Glomerular endothelial cell (primary cell): ENCODE measurements at regions not wholly inside any gene's neighbourhood (a gene's known extent, or its start where the extent isn't known, plus 50 kb on each side); places are given as distances from the start of the nearest gene placed in this dataset.

Experiments
- DNase-seq: peaks from one replicate; pipeline ENCODE4 v3.0.0-alpha.2; 2011; ENCODE audit warnings: low read depth, low spot score; ENCODE audit errors: extremely low read depth

- no peak for DNase-seq
Observed at GRCh38 chr13:80133631-80134261, 207.2 kb downstream of the SPRY2 start.

- DNase-seq = no peak
Observed at GRCh38 chr13:80132741-80133601, 208.0 kb downstream of the SPRY2 start.

- no peak for DNase-seq
Observed at GRCh38 chr13:80131204-80131603, 209.7 kb downstream of the SPRY2 start.

GRCh38 chr13:80126389-80127068 lies 214.4 kb downstream of the SPRY2 start:
- no peak for DNase-seq

- DNase-seq = no peak
Observed at GRCh38 chr13:80123945-80124344, 217.0 kb downstream of the SPRY2 start.

GRCh38 chr13:80121038-80121437 lies 219.9 kb downstream of the SPRY2 start:
- no peak for DNase-seq

GRCh38 chr13:80118506-80118905 lies 222.4 kb downstream of the SPRY2 start:
- no peak for DNase-seq

- no peak for DNase-seq
Observed at GRCh38 chr13:80118099-80118498, 222.8 kb downstream of the SPRY2 start.

GRCh38 chr13:80117515-80117914 lies 223.4 kb downstream of the SPRY2 start:
- DNase-seq = no peak

- no peak for DNase-seq
Observed at GRCh38 chr13:80116107-80116506, 224.8 kb downstream of the SPRY2 start.

GRCh38 chr13:80115616-80116015 lies 225.3 kb downstream of the SPRY2 start:
- DNase-seq = no peak

GRCh38 chr13:80113714-80114454 lies 227.0 kb downstream of the SPRY2 start:
- DNase-seq = no peak

- DNase-seq = no peak
Observed at GRCh38 chr13:80109303-80109702, 231.6 kb downstream of the SPRY2 start.

- DNase-seq = no peak
Observed at GRCh38 chr13:80105350-80105749, 235.6 kb downstream of the SPRY2 start.

GRCh38 chr13:80101040-80101439 lies 239.9 kb downstream of the SPRY2 start:
- DNase-seq = no peak

GRCh38 chr13:80100636-80101035 lies 240.3 kb downstream of the SPRY2 start:
- DNase-seq = no peak

- DNase-seq = no peak
Observed at GRCh38 chr13:80097561-80097960, 243.4 kb downstream of the SPRY2 start.

GRCh38 chr13:80096383-80096782 lies 244.5 kb downstream of the SPRY2 start:
- DNase-seq = no peak

- DNase-seq = no peak
Observed at GRCh38 chr13:80094526-80094925, 246.4 kb downstream of the SPRY2 start.

GRCh38 chr13:80093888-80094287 lies 247.0 kb downstream of the SPRY2 start:
- DNase-seq = no peak

- no peak for DNase-seq
Observed at GRCh38 chr13:80086304-80086721, 254.6 kb downstream of the SPRY2 start.
